Endometrium (tissue), 2 donors: ENCODE measurements at regions not wholly inside any gene's neighbourhood (a gene's known extent, or its start where the extent isn't known, plus 50 kb on each side); places are given as distances from the start of the nearest gene placed in this dataset.

Experiments used
- FAIRE-seq: peaks from 2 replicates; lab custom pipeline; 2012; peaks lifted over from hg19 to GRCh38; lab: Jason Lieb, UNC
- donor health status: control.
- donor health status: control.

- FAIRE-seq = no peak
Measured at GRCh38 chr18:10057894-10058791, 144.3 kb downstream of the VAPA start.

- FAIRE-seq = peak; percentile 35
Measured at GRCh38 chr18:10059610-10060468, 146.0 kb downstream of the VAPA start.

GRCh38 chr18:10060469-10060782 is 146.6 kb downstream of the VAPA start:
- FAIRE-seq = no peak

- no peak for FAIRE-seq
Measured at GRCh38 chr18:10060841-10061240, 147.0 kb downstream of the VAPA start.

- FAIRE-seq = no peak
Measured at GRCh38 chr18:10061566-10062140, 147.8 kb downstream of the VAPA start.

- FAIRE-seq = no peak
Measured at GRCh38 chr18:10062302-10063300, 148.8 kb downstream of the VAPA start.

- no peak for FAIRE-seq
Measured at GRCh38 chr18:10063489-10063888, 149.7 kb downstream of the VAPA start.

GRCh38 chr18:10064267-10064666 is 150.5 kb downstream of the VAPA start:
- FAIRE-seq = no peak

- no peak for FAIRE-seq
Measured at GRCh38 chr18:10065296-10065695, 151.5 kb downstream of the VAPA start.

- no peak for FAIRE-seq
Measured at GRCh38 chr18:10067670-10068659, 154.1 kb downstream of the VAPA start.

- no peak for FAIRE-seq
Measured at GRCh38 chr18:10068766-10069567, 155.2 kb downstream of the VAPA start.

- no peak for FAIRE-seq
Measured at GRCh38 chr18:10070561-10071000, 156.8 kb downstream of the VAPA start.

- FAIRE-seq = no peak
Measured at GRCh38 chr18:10072671-10073175, 158.9 kb downstream of the VAPA start.

- no peak for FAIRE-seq
Measured at GRCh38 chr18:10074110-10074509, 160.3 kb downstream of the VAPA start.

GRCh38 chr18:10074728-10075127 is 160.9 kb downstream of the VAPA start:
- FAIRE-seq = no peak

GRCh38 chr18:10076502-10077030 is 162.8 kb downstream of the VAPA start:
- no peak for FAIRE-seq

GRCh38 chr18:10077986-10078385 is 164.2 kb downstream of the VAPA start:
- FAIRE-seq = no peak

GRCh38 chr18:10080372-10080771 is 166.6 kb downstream of the VAPA start:
- FAIRE-seq = no peak

- no peak for FAIRE-seq
Measured at GRCh38 chr18:10081492-10081891, 167.7 kb downstream of the VAPA start.
